Stimulated activated naive CD4-positive, alpha-beta T cell (primary cell): ENCODE measurements at regions not wholly inside any gene's neighbourhood (a gene's known extent, or its start where the extent isn't known, plus 50 kb on each side); places are given as distances from the start of the nearest gene placed in this dataset.

Experiments used
- DNase-seq, 6 experiments: peaks; one replicate each; lab custom pipeline; 2025; lab: John Stamatoyannopoulos, UW

- no peak for DNase-seq
Observed at GRCh38 chr2:239905884-239906654, 119.1 kb downstream of the NDUFA10 start.

- no peak for DNase-seq
Observed at GRCh38 chr2:239905306-239905705, 119.8 kb downstream of the NDUFA10 start.

GRCh38 chr2:239904496-239904895, 120.6 kb downstream of the NDUFA10 start:
- DNase-seq = no peak

- no peak for DNase-seq
Observed at GRCh38 chr2:239903803-239904202, 121.3 kb downstream of the NDUFA10 start.

- no peak for DNase-seq
Observed at GRCh38 chr2:239903210-239903609, 121.9 kb downstream of the NDUFA10 start.

GRCh38 chr2:239902749-239903201, 122.4 kb downstream of the NDUFA10 start:
- no peak for DNase-seq

GRCh38 chr2:239898292-239898925, 126.7 kb downstream of the NDUFA10 start:
- DNase-seq = no peak

GRCh38 chr2:239897596-239898235, 127.4 kb downstream of the NDUFA10 start:
- DNase-seq = no peak

GRCh38 chr2:239896075-239896474, 129.1 kb downstream of the NDUFA10 start:
- DNase-seq = no peak

- DNase-seq = no peak
Observed at GRCh38 chr2:239895669-239896068, 129.5 kb downstream of the NDUFA10 start.

GRCh38 chr2:239895116-239895515, 130.0 kb downstream of the NDUFA10 start:
- DNase-seq = no peak

GRCh38 chr2:239894276-239894675, 130.9 kb downstream of the NDUFA10 start:
- no peak for DNase-seq

GRCh38 chr2:239893236-239893515, 132.0 kb downstream of the NDUFA10 start:
- DNase-seq = no peak

GRCh38 chr2:239892441-239893235, 132.5 kb downstream of the NDUFA10 start:
- no peak for DNase-seq

- DNase-seq = no peak
Observed at GRCh38 chr2:239891698-239892097, 133.4 kb downstream of the NDUFA10 start.

GRCh38 chr2:239890206-239890746, 134.9 kb downstream of the NDUFA10 start:
- no peak for DNase-seq

- no peak for DNase-seq
Observed at GRCh38 chr2:239889641-239890121, 135.5 kb downstream of the NDUFA10 start.

GRCh38 chr2:239887604-239888003, 137.5 kb downstream of the NDUFA10 start:
- no peak for DNase-seq

GRCh38 chr2:239886781-239887180, 138.4 kb downstream of the NDUFA10 start:
- no peak for DNase-seq

- DNase-seq = no peak
Observed at GRCh38 chr2:239884875-239885274, 140.3 kb downstream of the NDUFA10 start.

- no peak for DNase-seq
Observed at GRCh38 chr2:239884051-239884405, 141.1 kb downstream of the NDUFA10 start.
